HG03060 (cell line): ENCODE measurements at regions not wholly inside any gene's neighbourhood (a gene's known extent, or its start where the extent isn't known, plus 50 kb on each side); places are given as distances from the start of the nearest gene placed in this dataset.

Experiments
- ATAC-seq: cut with Tn5 transposase; IDR thresholded peaks from one replicate; pipeline ENCODE4 v1.9.1; 2021; ENCODE audit warnings: low read depth, moderate number of reproducible peaks; ENCODE audit not compliant: unreplicated experiment

GRCh38 chr10:131644864-131645658 lies 255.7 kb upstream of the PPP2R2D start:
- ATAC-seq: no peak

GRCh38 chr10:131645756-131646155 lies 255.1 kb upstream of the PPP2R2D start:
- ATAC-seq: no peak

GRCh38 chr10:131646551-131647525 lies 254.0 kb upstream of the PPP2R2D start:
- no peak for ATAC-seq

DNA sequence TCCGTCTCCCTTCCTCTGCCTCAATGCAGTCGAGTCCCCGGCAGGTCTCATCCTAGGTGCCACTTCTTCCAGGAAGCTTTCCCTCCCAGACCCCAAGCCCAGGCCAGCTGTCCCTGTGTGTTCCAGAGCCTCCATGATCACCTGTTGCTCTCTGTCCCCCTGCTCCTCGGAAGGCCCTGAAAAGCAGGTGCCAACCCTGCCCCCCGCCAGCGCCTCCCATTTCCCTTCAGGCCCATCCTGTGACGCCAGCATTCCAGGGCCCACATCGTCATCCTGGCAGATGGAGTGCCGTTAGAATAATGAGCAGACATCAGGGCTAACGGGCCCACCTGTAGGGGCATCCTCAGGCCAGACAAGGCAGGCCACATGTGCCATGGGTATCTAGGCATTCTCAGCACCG lies 253.0 kb upstream of the PPP2R2D start:
- ATAC-seq: no peak

DNA sequence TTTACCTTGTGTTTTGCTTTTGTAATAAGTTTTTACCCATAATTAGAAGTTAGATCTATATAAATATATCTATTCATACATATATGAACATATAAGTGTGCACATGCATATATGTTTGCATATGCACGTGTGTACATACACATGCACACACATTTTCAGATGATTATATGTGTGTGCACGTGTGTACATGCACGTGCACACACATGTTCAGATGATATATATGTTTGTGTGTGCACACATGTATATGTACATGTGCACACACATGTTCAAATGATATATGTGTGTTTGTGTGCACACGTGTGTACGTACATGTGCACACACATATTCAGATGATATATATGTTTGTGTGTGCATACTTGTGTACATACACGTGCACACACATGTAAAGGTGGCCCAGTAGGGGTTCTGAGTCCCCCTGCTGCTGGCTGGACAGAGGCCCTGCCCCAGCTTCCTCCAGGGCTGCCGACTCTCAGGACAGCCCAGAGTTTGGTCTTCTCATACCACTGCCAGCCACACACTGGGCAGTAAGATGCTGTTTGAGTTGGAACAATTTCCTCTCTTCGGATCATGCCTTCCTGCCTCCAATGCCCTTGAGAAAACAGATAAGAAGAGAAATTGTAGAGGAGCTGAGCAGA lies 252.3 kb upstream of the PPP2R2D start:
- ATAC-seq: no peak

DNA sequence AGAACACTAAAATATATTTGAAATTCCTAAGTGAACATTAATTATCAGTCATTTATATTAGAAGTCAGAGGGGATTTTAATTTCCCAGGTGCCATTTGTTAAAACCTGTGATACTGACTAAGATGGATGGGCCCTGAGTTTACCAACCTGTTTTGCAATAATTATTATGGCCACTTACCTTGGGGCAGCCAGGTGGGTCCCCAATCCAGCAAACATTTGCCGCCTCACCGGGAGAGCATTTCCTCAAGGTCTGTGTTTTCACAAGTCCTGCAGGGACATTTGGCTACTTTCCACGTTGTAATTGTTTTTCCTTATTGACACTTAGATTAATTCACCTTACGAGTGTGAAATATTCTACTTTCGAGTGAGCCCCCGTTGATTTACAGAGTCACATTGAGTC lies 251.2 kb upstream of the PPP2R2D start:
- ATAC-seq: no peak

- ATAC-seq: no peak
Observed at GRCh38 chr10:131650169-131650705, 250.6 kb upstream of the PPP2R2D start.

DNA sequence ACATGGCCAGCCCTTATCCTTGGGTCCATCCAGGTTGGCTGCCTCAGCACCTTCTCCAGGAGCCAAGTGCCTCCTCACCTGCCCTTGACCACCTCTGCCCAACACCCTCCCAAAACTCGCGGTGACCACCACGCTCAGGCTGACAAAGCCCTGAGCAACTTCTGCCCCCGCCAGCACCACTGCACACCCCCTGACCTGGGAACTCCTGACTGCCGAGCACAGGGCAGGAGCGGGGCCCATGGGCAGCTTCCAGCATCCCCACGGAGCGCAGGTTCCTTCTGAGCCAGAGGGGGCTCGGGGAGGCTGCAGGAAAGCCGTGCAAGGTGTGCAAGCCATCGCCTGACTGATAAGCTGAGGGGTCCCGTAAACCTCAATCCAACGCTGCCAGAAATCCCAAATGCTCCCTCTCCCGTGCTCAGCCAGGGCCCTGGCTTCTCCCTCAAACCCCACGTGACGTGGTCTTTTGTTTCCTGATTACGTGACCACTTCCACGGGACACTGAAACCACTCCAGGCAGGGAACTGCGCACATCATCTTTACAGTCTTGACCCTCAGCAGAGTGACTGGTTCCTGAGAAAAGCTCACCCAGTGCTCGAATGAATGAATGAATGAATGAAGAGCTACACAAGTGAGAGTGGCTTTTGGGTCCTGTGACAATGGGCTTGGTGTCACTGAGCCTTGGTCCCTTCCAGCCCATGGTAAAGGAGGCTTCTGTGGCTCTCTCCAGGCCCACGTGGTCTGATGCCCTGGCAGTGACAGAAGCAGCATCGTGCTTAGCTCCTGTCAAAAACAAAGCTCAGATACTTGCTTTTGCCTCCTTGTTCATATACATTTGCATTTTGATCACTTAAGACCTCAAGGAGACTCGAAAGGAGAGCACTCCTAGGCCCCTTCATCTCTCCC lies 249.8 kb upstream of the PPP2R2D start:
- no peak for ATAC-seq

GRCh38 chr10:131651674-131652437 lies 249.0 kb upstream of the PPP2R2D start:
- ATAC-seq: no peak

GRCh38 chr10:131652438-131653139 lies 248.2 kb upstream of the PPP2R2D start:
- no peak for ATAC-seq

DNA sequence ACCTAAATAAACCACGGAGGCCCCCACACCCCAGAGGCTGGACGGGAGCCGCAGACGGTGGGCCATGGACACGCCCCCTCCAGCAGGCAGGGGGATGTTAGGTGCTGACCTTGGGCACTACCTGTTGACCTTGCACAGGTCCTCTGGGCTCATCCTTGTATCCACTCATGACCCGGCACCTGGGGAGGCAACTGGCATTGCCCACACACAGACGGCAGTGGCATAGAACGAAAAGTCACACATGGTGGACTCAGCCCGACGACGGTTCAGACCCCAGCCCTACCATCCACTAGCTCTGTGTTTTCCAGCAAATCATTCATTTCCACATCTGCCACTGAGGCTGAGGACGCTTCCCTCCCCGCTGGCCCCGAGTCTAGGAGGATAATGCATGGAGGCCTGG lies 247.7 kb upstream of the PPP2R2D start:
- no peak for ATAC-seq

DNA sequence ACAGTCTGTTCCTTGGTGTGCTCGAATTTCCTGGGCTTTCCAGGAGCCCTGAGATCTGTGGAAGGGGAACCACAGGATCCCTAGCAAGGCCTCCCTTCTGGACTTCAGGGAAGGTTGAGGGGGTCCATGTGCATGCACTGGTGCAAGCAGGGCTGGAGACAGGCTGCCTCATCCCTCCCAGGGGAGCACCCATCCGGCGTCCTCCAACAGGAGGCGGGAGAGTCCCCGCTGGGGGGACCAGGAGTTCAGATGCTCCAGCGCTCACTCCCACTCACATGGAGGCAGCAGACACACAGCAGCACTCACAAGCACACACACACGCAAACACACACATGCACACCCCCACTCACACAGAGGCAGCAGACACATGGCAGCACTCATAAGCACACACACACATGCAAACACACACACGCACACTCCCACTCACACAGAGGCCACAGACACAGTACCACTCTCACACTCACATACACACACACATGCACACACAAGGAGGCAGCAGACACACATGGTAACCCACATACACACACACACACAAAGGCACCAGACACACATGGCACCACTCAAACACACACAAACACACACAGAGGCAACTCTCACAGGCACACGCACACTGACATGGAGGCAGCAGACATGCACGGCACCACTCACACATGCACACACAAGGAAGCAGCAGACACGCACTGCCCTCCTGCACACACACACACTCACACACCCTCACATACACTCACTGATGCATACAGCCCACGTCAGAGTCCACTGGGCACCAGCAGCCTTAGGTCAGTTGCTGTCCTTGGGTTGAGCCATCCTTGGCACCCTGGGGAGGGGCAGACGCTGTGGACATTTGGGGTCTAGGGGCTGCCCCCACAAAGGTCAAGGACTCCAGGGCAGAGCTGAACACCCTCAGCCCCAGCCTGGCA lies 247.0 kb upstream of the PPP2R2D start:
- ATAC-seq: no peak

DNA sequence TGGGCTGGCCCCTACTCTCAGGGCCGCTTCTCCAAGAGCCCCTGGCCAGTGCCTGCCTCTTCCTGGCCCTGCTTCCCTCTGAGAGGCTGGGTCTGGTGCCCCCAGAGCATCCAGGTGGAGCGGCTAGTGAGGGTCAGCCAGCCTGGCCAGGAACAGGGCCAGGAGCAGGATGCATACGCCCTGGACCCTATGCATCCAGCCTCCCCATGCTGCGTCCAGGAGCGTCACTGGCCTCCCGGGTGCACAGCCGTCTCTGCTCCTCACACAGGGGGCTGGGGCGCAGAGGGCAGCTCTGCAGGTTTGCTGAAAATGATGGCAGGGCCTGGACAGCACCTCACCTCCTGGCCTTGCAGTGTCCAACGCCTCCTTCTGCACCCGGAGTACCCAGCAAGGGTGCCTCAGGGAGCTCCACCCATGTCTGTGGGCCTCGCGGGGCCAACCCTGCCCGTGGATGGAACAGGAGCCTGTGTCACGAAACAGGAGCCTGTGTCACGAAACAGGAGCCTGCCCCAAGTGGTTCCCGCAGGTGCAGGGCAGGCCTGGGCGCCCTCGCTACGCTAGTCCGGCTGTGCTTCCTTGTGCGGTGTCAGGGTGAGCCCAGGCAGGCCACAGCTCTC lies 246.2 kb upstream of the PPP2R2D start:
- no peak for ATAC-seq

GRCh38 chr10:131655101-131655849 lies 245.5 kb upstream of the PPP2R2D start:
- ATAC-seq: no peak

DNA sequence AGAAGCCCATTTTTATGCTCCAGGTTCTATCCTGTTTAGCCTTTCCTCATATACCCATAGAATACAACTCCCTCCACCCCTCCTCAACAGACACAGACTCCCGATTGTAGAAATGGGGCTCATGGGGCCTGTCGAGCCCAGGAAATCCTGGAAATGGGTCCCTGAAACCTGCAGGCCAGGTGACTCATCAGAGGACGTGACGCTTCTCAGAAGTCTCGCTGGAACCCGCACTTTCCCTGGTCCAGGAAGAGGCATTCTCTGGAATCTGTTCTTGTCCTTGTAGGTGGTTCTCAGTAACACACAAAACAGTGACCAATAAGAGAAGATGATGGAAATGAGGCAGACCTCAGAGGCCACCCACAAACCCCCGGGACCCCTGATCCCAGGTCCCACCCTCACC lies 244.8 kb upstream of the PPP2R2D start:
- ATAC-seq: no peak

DNA sequence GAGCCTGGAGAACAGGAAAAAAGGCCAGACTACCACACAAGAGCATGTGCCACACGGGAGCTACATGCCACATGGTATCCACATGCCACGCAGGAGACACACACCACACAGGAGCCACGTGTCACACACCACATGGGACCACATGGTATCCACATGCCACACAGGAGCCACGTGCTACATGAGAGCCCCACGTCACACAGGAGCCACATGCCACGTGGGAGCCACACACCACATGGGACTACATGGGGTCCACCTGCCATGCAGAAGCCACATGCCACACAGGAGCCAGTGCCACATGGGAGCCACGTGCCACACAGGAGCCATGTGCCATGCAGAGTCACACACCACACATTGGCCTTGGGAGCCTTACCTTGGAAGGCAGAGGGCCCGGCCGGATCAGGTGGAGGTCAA lies 244.4 kb upstream of the PPP2R2D start:
- no peak for ATAC-seq
